ENCODE measurements at regions not wholly inside any gene's neighbourhood (a gene's known extent, or its start where the extent isn't known, plus 50 kb on each side); places are given as distances from the start of the nearest gene placed in this dataset.

DNA sequence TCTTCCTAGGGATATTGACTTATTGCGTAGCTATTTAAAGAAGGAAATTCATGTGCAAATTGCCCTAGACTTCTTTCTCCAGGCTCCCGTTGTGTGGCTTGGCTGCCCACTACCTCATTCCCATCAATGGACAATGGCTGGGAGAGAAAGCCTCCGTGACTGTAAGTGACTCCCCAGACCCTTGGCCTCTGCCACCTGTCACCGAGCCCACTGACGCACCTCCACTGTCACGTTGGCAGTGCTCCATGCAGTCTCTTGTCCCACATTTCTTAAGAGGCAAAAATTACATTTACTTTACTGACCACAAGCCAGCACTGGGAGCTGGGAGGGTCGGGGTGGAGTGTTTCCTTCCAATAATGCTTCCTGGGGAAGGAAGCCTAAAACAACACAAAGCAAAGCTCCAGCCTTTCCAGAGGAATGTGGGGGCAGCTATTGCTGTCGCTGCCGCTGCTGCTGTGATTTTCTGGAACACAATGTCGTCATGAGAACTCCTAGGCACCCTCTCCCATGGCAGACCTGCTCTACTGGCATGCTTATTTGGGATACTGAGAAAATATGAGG, 89.7 kb upstream of the STEAP1B start:
- Histone ChIP-seq H3K36me3 (no peaks in the 10 kb centered on the region), H3K9ac (no peak overlapping the region), H3K27me3 (no peaks in the 10 kb centered on the region), H4K20me1 (ENCODE audit: low read depth) (no peaks in the 10 kb centered on the region), H2AFZ (replicated peaks) (peak overlapping the region; percentile 88), H3K27ac (no peak overlapping the region), H3F3A (ENCODE audit: low read depth) (peaks cover 3% of the 10 kb centered on the region), H3K79me2 (ENCODE audit: low read depth) (no peaks in the 10 kb centered on the region), H3K4me3 (no peak overlapping the region), H3K4me2 (peak overlapping the region; percentile 52), H3K9me3 (ENCODE audit: low read depth) (no peaks in the 10 kb centered on the region), H3K4me1 (peaks cover 18% of the 10 kb centered on the region)
- Mint-ChIP-seq H3K27me3 (ENCODE audit: insufficient read depth, low read depth) (peaks cover 2% of the 10 kb centered on the region), H3K36me3 (no peaks in the 10 kb centered on the region), H3K9me3 (no peaks in the 10 kb centered on the region), H3K4me3 (no peak overlapping the region), H3K4me1 (peaks cover 16% of the 10 kb centered on the region), H3K27ac (no peak overlapping the region)
- DNase-seq (ENCODE audit: low spot score), result peak; percentile 25
- TF ChIP-seq EZH2phosphoT487 (IDR thresholded peaks at IDR 0.05) (no peak), EZH2 (IDR thresholded peaks at IDR 0.05) (no peak)
- TF ChIP-seq, protein P1, sequence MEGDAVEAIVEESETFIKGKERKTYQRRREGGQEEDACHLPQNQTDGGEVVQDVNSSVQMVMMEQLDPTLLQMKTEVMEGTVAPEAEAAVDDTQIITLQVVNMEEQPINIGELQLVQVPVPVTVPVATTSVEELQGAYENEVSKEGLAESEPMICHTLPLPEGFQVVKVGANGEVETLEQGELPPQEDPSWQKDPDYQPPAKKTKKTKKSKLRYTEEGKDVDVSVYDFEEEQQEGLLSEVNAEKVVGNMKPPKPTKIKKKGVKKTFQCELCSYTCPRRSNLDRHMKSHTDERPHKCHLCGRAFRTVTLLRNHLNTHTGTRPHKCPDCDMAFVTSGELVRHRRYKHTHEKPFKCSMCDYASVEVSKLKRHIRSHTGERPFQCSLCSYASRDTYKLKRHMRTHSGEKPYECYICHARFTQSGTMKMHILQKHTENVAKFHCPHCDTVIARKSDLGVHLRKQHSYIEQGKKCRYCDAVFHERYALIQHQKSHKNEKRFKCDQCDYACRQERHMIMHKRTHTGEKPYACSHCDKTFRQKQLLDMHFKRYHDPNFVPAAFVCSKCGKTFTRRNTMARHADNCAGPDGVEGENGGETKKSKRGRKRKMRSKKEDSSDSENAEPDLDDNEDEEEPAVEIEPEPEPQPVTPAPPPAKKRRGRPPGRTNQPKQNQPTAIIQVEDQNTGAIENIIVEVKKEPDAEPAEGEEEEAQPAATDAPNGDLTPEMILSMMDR (IDR thresholded peaks at IDR 0.05), result no peak

DNA sequence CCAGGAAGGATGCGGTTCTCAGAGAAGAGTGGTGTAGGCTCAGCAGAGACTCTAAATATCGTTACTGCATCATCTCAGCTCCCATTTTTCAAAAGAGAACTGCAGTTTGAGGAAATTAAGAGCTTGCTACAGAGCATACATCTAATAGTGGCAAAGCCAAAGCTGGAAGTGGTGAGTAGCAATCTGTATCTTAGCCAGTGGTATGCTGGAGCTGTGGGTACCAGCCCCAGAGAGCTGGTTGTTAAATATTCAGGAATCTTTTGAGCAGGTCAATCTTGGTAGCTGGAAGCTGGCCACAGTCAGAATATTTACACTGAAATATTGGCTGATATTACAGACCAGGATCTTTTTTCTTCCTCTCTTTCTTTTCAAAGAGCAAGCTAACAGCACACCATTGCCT, 88.4 kb upstream of the STEAP1B start:
- Histone ChIP-seq H3K4me3 (no peak overlapping the region), H4K20me1 (ENCODE audit: low read depth) (no peaks in the 10 kb centered on the region), H3K27ac (no peak overlapping the region), H3K36me3 (no peaks in the 10 kb centered on the region), H3K9me3 (ENCODE audit: low read depth) (no peaks in the 10 kb centered on the region), H3K27me3 (no peaks in the 10 kb centered on the region), H3K4me2 (no peak overlapping the region), H3K79me2 (ENCODE audit: low read depth) (no peaks in the 10 kb centered on the region), H3F3A (ENCODE audit: low read depth) (peaks cover 3% of the 10 kb centered on the region), H2AFZ (replicated peaks) (no peak overlapping the region), H3K4me1 (peaks cover 18% of the 10 kb centered on the region), H3K9ac (no peak overlapping the region)
- peaks cover 2% of the 10 kb centered on the region for H3K27me3 Mint-ChIP-seq (ENCODE audit: insufficient read depth, low read depth)
- no peak for DNase-seq (ENCODE audit: low spot score)
- no peak overlapping the region for H3K27ac Mint-ChIP-seq
- H3K36me3 Mint-ChIP-seq, result no peaks in the 10 kb centered on the region
- no peak overlapping the region for H3K4me3 Mint-ChIP-seq
- TF ChIP-seq, protein P1 (IDR thresholded peaks at IDR 0.05), result no peak
- TF ChIP-seq EZH2 (IDR thresholded peaks at IDR 0.05) (no peak), EZH2phosphoT487 (IDR thresholded peaks at IDR 0.05) (no peak)
- peaks cover 16% of the 10 kb centered on the region for H3K4me1 Mint-ChIP-seq
- no peaks in the 10 kb centered on the region for H3K9me3 Mint-ChIP-seq

DNA sequence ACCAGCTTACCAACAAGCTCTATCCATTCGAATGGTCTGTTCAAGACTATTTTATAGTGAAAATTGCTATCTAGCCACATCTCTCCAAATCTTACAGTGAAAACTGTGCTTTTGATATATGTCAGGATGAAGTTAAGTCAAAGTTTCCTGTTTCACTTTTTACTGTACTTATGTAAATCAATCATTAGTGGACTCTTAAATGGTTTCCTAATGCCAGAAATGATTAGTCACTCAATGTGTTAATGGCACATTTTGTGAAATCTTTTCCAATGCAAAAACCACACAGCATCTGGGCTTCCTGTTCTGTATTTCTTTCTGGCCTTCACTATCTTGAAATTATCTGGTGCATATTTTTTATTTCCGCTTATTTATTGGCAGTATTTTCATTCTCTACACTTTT, 87.3 kb upstream of the STEAP1B start:
- DNase-seq (ENCODE audit: low spot score), result no peak
- Histone ChIP-seq H3F3A (ENCODE audit: low read depth) (peaks cover 3% of the 10 kb centered on the region), H2AFZ (replicated peaks) (peak overlapping the region; percentile 54), H3K9ac (no peak overlapping the region), H3K27ac (no peak overlapping the region), H3K4me3 (no peak overlapping the region), H3K27me3 (no peaks in the 10 kb centered on the region), H3K9me3 (ENCODE audit: low read depth) (no peaks in the 10 kb centered on the region), H3K79me2 (ENCODE audit: low read depth) (no peaks in the 10 kb centered on the region), H3K4me2 (no peak overlapping the region), H3K36me3 (no peaks in the 10 kb centered on the region), H3K4me1 (peaks cover 18% of the 10 kb centered on the region), H4K20me1 (ENCODE audit: low read depth) (no peaks in the 10 kb centered on the region)
- Mint-ChIP-seq H3K4me1 (peaks cover 16% of the 10 kb centered on the region), H3K36me3 (no peaks in the 10 kb centered on the region), H3K9me3 (no peaks in the 10 kb centered on the region), H3K4me3 (no peak overlapping the region), H3K27ac (no peak overlapping the region), H3K27me3 (ENCODE audit: insufficient read depth, low read depth) (peaks cover 2% of the 10 kb centered on the region)
- no peak for TF ChIP-seq EZH2 (IDR thresholded peaks at IDR 0.05)
- TF ChIP-seq, protein P1 (IDR thresholded peaks at IDR 0.05), result no peak
- TF ChIP-seq EZH2phosphoT487 (IDR thresholded peaks at IDR 0.05), result no peak
